Esophagus muscularis mucosa (tissue), 4 donors: ENCODE measurements at regions not wholly inside any gene's neighbourhood (a gene's known extent, or its start where the extent isn't known, plus 50 kb on each side); places are given as distances from the start of the nearest gene placed in this dataset.
A peak's percentile ranks its signal among the peaks of the same experiment; 100 is the strongest.

Experiments used
- DNase-seq: peaks from one replicate; pipeline ENCODE4 v3.0.0-alpha.2; 2017; ENCODE audit errors: extremely low spot score
- H3K27ac ChIP-seq, 4 donors: fragments of 200-600 bp; sonication (generic); replicated peaks in 1 of 4; 1 replicate in 3 of 4; 2 replicates in 1 of 4; pipeline ENCODE4 v1.5.1; 2016 to 2019; ENCODE audit warnings: mild to moderate bottlenecking in 1 of 4
- H3K27me3 ChIP-seq, 4 donors: fragments of 200-600 bp; sonication (generic); one replicate each; pipeline versions ENCODE4 v1.5.1 to v1.6.0; 2016 to 2019
- H3K36me3 ChIP-seq, 4 donors: fragments of 200-600 bp; sonication (generic); one replicate each; pipeline ENCODE4 v1.5.1; 2016 to 2019
- H3K4me1 ChIP-seq, 4 donors: fragments of 200-600 bp; sonication (generic); one replicate each; pipeline ENCODE4 v1.5.1; 2016 to 2019
- H3K4me3 ChIP-seq, 4 donors: fragments of 200-600 bp; sonication (generic); 1 replicate in 2 of 4; 2 replicates in 2 of 4; pipeline ENCODE4 v1.5.1; 2016 to 2019; ENCODE audit warnings: mild to moderate bottlenecking in 4 of 4, moderate library complexity in 1 of 4
- H3K9me3 ChIP-seq, 4 donors: fragments of 200-600 bp; sonication (generic); 1 replicate in 3 of 4; 2 replicates in 1 of 4; pipeline ENCODE4 v1.5.1; 2016 to 2019
- EP300 ChIP-seq: sonication (generic); formaldehyde crosslinking; IDR thresholded peaks from one replicate; pipeline ENCODE4 v1.6.1; 2017; ENCODE audit warnings: antibody characterized with exemption
- POLR2A ChIP-seq: fragments of 450-650 bp; IDR thresholded peaks from one replicate; pipeline ENCODE4 v1.6.1; 2017; ENCODE audit warnings: antibody characterized with exemption, moderate library complexity, mild to moderate bottlenecking, low read depth
- POLR2AphosphoS5 ChIP-seq, 2 donors: sonication (generic); formaldehyde crosslinking; IDR thresholded peaks; one replicate each; pipeline ENCODE4 v1.6.1; 2017; ENCODE audit warnings: antibody characterized with exemption in 2 of 2
- WGBS: methylation state at CpG from one replicate; pipeline ENCODE4 v1.1.5; 2018; 5-methylcytosine and 5-hydroxymethylcytosine counted together
- intact Hi-C: fragments of 100-400 bp; cut with DNase I; formaldehyde crosslinking; loops from one replicate; pipeline ENCODE4 v1.15.1; 2023
- TF ChIP-seq, protein P1 (sequence below), 3 experiments: fragments of 200-600 bp in 2 of 3; fragments of 450-650 bp in 1 of 3; sonication (generic) in 2 of 3; IDR thresholded peaks; one replicate each; pipeline ENCODE4 v1.5.1; 2017 to 2019; ENCODE audit warnings: antibody characterized with exemption in 3 of 3, mild to moderate bottlenecking in 2 of 3, moderate library complexity in 1 of 3

DNA sequence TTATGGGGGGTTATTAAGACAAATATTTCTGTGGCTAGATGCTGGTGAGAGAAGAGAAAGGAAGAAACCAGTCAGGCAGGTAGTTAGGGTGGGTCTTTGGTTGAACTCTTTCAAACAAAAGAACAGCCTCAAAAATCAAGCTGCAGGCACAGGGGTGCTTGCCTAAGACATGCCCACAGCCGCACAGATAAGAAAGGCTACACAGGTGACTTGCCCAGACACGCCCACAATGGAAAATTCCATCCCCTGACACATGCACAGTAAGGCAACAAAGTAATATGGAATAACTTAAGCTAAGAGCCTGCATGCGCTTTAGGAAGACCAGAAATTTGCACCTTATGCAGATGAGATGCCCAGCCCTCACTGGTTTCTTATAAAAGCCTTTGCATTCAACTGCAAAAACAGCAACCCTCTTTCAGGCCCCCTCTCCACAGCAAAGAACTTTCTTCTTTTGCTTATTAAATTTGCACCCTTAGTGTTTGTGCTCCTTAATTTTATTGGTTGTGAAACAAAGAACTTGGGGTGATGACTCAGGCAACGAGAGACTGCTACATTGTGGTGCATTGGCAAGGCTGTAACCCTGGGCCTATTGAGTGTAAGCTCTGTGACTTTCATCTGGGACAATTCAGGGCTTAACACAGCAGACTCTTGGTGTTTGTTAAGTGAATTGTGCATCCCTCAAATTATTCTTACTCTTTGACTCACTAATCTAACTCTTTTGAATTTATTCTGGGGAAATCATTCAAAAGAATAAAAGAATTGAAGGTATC lies 149.4 kb downstream of the RPAP3 start:
- H3K36me3 ChIP-seq, result no peaks in the 10 kb centered on the region
- no peaks in the 10 kb centered on the region for H3K27me3 ChIP-seq
- TF ChIP-seq, protein P1, sequence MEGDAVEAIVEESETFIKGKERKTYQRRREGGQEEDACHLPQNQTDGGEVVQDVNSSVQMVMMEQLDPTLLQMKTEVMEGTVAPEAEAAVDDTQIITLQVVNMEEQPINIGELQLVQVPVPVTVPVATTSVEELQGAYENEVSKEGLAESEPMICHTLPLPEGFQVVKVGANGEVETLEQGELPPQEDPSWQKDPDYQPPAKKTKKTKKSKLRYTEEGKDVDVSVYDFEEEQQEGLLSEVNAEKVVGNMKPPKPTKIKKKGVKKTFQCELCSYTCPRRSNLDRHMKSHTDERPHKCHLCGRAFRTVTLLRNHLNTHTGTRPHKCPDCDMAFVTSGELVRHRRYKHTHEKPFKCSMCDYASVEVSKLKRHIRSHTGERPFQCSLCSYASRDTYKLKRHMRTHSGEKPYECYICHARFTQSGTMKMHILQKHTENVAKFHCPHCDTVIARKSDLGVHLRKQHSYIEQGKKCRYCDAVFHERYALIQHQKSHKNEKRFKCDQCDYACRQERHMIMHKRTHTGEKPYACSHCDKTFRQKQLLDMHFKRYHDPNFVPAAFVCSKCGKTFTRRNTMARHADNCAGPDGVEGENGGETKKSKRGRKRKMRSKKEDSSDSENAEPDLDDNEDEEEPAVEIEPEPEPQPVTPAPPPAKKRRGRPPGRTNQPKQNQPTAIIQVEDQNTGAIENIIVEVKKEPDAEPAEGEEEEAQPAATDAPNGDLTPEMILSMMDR (IDR thresholded peaks at IDR 0.05), result no peak
- TF ChIP-seq POLR2AphosphoS5 (IDR thresholded peaks at IDR 0.05) (no peak), POLR2A (no peak), EP300 (no peak)
- 85% methylated on average over 4 of the region's 4 CpGs for WGBS
- intact Hi-C loops, result no loop called here
- H3K9me3 ChIP-seq, result peaks cover 0 to 9% (median 7%) of the 10 kb centered on the region in 4 donors
- peak; percentile 72 for DNase-seq
- H3K4me3 ChIP-seq, result no peak overlapping the region
- no peak overlapping the region for H3K27ac ChIP-seq
- no peaks in the 10 kb centered on the region for H3K4me1 ChIP-seq

DNA sequence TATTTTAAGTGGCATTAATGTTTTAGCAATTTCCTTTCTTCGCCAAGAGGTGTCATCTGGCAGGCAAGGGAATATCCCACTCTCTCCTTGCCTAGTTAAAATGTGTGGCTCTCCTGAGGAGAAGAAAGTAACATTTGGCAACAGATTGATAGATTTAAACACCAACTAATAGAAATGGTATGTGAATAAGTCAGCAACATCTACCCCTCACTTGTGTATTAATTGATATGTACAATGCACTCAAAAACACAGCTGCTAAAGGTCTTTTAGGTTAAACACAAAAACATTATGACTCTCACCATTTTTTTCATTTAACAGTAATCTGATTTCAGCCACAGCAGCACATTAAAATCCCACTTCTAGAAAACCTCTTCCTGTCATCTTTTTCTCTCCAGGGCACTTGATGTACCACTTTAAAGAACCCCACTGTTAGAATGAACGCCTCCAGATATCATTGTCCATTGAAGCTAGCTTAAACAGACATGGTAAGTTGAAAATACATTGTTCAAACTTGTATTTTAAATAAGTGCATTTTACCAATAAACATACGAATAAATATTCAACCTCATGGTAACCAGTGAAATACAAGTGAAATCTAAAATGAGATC lies 151.7 kb downstream of the RPAP3 start:
- WGBS, result 96% methylated on average over 3 of the region's 3 CpGs
- Histone ChIP-seq H3K27ac (no peak overlapping the region), H3K27me3 (no peaks in the 10 kb centered on the region), H3K9me3 (peaks cover 0 to 9% (median 7%) of the 10 kb centered on the region in 4 donors), H3K36me3 (no peaks in the 10 kb centered on the region), H3K4me3 (no peak overlapping the region), H3K4me1 (no peaks in the 10 kb centered on the region)
- TF ChIP-seq POLR2A (no peak), POLR2AphosphoS5 (IDR thresholded peaks at IDR 0.05) (no peak), EP300 (no peak)
- TF ChIP-seq, protein P1 (IDR thresholded peaks at IDR 0.05), result no peak
- intact Hi-C loops, result no loop called here
- DNase-seq, result no peak

DNA sequence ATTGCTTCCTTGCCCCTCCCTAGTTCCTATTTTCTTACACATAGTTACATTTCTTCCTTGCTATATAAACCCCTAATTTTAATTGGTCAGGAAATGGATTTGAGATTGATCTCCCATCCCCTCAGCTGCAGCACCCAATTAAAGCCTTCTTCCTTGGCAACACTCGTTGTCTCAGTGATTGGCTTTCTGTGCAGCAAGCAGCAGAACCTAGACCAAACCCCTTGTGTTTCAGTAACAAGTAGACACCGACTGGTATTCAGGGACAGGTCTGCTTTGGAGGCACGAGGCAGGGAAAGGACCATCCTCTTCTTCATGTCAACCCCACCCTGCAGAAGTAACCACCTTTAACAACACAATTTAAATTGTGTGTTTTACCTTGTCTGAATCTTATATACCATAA lies 152.6 kb downstream of the RPAP3 start:
- Histone ChIP-seq H3K4me1 (no peaks in the 10 kb centered on the region), H3K27ac (no peak overlapping the region), H3K27me3 (no peaks in the 10 kb centered on the region), H3K36me3 (no peaks in the 10 kb centered on the region), H3K9me3 (peaks cover 0 to 9% (median 7%) of the 10 kb centered on the region in 4 donors), H3K4me3 (no peak overlapping the region)
- TF ChIP-seq POLR2A (no peak), POLR2AphosphoS5 (IDR thresholded peaks at IDR 0.05) (no peak), EP300 (no peak)
- TF ChIP-seq, protein P1 (IDR thresholded peaks at IDR 0.05), result no peak
- 86% methylated on average over 3 of the region's 3 CpGs for WGBS
- DNase-seq, result peak; percentile 17
- intact Hi-C loops, result no loop called here

DNA sequence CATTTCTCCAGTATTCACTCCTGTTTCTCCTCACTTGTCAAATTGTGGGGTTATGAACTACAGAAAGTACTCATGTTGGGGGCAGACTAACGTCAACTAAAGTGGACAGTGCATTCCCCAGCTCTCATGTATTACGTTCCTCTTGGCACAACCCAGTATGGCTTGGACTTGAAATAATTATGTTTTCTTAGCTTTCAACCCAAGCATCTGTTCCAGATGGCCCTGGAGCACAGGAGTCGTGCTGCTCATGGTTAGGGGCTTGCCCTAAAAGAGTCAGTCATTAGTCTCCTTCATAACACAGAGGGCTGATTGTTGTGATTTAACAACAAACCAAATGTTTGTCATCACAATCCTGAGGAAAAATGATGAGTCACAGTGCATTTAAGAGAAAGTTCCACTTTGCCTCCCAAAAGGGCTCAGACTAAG lies 154.4 kb downstream of the RPAP3 start:
- WGBS, result 45% methylated on average over 3 of the region's 3 CpGs
- H3K27ac ChIP-seq, result no peak overlapping the region
- H3K4me3 ChIP-seq, result no peak overlapping the region
- H3K9me3 ChIP-seq, result peaks cover 0 to 9% (median 7%) of the 10 kb centered on the region in 4 donors
- intact Hi-C loops, result no loop called here
- TF ChIP-seq POLR2AphosphoS5 (IDR thresholded peaks at IDR 0.05) (no peak), EP300 (no peak), POLR2A (no peak)
- TF ChIP-seq, protein P1 (IDR thresholded peaks at IDR 0.05), result no peak
- H3K27me3 ChIP-seq, result no peaks in the 10 kb centered on the region
- DNase-seq, result peak; percentile 66
- no peaks in the 10 kb centered on the region for H3K4me1 ChIP-seq
- no peaks in the 10 kb centered on the region for H3K36me3 ChIP-seq
